Natural killer cell treated with Interleukin-12 subunit alpha and Interleukin-12 subunit beta and Interleukin-15 and Interleukin-18, amount 100 ng/mL, for 72 hours (primary cell): ENCODE measurements at regions not wholly inside any gene's neighbourhood (a gene's known extent, or its start where the extent isn't known, plus 50 kb on each side); places are given as distances from the start of the nearest gene placed in this dataset.

Experiments used
- ATAC-seq, 2 donors: fragments of 150-1000 bp; cut with Tn5 transposase in 1 of 2; sonication (Bioruptor Pico), chemical (Tn5 transposase) in 1 of 2; 2 replicates each; pipeline ENCODE4 v1.10.0; 2021
- DNase-seq: peaks from one replicate; pipeline ENCODE4 v3.0.0; 2022; ENCODE audit warnings: low spot score
- H3K27ac Mint-ChIP-seq, 2 donors: 1 replicate in 1 of 2; 2 replicates in 1 of 2; pipeline ENCODE4 v1.8.0; 2022; ENCODE audit warnings: mixed read lengths in 2 of 2, mild to moderate bottlenecking in 1 of 2, moderate library complexity in 1 of 2
- H3K27me3 Mint-ChIP-seq, 2 donors: 1 replicate in 1 of 2; 2 replicates in 1 of 2; pipeline ENCODE4 v1.8.0; 2022; ENCODE audit warnings: mixed read lengths in 2 of 2
- H3K36me3 Mint-ChIP-seq: one replicate; pipeline ENCODE4 v1.8.0; 2022; ENCODE audit warnings: mixed read lengths
- H3K4me1 Mint-ChIP-seq, 2 donors: 1 replicate in 1 of 2; 2 replicates in 1 of 2; pipeline ENCODE4 v1.8.0; 2022; ENCODE audit warnings: low read depth in 2 of 2, mixed read lengths in 2 of 2, mild to moderate bottlenecking in 1 of 2
- H3K4me3 Mint-ChIP-seq: one replicate; pipeline ENCODE4 v1.8.0; 2022; ENCODE audit warnings: mixed read lengths
- H3K9me3 Mint-ChIP-seq: 2 replicates; pipeline ENCODE4 v1.8.0; 2022; ENCODE audit warnings: mixed read lengths

DNA sequence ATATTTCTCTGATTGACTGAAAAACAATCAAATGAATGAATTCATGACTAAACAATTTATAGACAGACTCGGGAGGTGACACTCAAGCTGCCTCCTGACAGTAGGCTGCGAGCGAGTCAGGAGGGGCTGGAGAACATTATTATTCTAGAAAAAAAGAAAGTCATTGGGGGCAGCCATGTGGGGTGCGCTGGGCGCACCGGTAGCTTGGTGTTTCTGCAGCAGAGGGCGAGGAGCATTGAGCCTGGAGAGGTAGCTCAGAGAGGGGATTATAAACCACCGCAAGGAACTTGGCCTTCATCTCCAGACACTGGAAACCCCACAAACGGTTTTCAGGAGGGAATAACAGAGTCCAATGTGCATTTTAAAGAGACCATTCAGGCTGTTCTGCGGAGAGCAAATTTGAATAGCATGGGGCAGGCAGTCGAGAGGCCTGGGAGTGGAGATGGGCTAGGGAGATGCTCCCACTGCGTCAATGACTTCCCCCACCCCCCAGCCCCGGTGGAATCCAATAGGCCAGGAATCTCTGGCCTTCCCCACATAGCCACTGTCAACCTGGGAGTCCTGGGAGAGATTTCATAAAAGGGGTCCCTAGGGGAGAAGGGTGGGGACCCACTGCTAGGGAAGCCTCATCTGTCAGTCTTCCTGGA, 168.3 kb downstream of the BCOR start:
- ATAC-seq = no peak
- no peak for DNase-seq
- Mint-ChIP-seq H3K27ac (no peak overlapping the region), H3K9me3 (no peaks in the 10 kb centered on the region), H3K4me1 (no peaks in the 10 kb centered on the region), H3K27me3 (peaks cover 0 to 6% of the 10 kb centered on the region in 2 donors), H3K36me3 (no peaks in the 10 kb centered on the region), H3K4me3 (no peak overlapping the region)

DNA sequence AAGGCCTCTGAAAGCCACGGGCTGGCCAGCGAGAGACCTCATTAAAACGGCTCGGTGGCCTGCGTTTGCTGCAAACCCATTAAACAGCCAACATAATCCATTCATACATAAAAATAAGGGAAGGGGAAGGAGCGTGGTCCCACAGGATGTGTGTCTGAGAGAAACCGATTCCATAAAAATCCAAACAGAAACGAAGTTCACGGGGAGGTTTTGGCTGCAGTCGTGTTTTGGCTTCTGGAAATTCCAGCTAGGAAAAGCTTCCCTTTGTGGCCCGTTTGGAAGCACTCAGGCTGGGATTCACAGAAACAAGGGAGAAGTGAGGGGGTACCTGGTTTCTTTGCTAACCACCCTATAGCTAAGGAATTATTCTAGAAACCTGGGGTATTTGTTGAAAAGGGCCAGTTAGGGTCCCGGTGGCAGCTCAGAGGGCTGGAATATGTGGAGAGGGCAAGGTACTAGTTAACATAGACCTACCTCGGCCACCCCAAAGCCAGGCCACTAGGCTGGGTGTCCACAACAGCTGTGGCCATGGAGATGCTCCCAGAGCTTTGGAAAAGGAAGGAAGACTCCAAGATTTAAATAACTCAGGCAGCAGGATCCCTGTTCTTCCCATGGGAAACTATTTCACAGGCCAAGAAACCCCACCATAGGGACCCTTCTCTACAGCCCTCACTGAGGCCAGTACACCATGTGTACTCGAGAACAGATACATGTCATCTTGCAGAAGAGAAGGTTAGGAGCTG, 166.8 kb downstream of the BCOR start:
- Mint-ChIP-seq H3K27me3 (peaks cover 0 to 6% of the 10 kb centered on the region in 2 donors), H3K9me3 (no peaks in the 10 kb centered on the region), H3K4me3 (no peak overlapping the region), H3K4me1 (no peaks in the 10 kb centered on the region), H3K27ac (no peak overlapping the region), H3K36me3 (no peaks in the 10 kb centered on the region)
- DNase-seq (no peak), ATAC-seq (no peak)

GRCh38 chrX:39931529-39932282, 166.1 kb downstream of the BCOR start:
- no peak overlapping the region for H3K27ac Mint-ChIP-seq
- no peak overlapping the region for H3K4me3 Mint-ChIP-seq
- DNase-seq (no peak), ATAC-seq (no peak)
- H3K36me3 Mint-ChIP-seq = no peaks in the 10 kb centered on the region
- H3K4me1 Mint-ChIP-seq = no peaks in the 10 kb centered on the region
- H3K27me3 Mint-ChIP-seq = peaks cover 0 to 4% of the 10 kb centered on the region in 2 donors
- H3K9me3 Mint-ChIP-seq = no peaks in the 10 kb centered on the region

DNA sequence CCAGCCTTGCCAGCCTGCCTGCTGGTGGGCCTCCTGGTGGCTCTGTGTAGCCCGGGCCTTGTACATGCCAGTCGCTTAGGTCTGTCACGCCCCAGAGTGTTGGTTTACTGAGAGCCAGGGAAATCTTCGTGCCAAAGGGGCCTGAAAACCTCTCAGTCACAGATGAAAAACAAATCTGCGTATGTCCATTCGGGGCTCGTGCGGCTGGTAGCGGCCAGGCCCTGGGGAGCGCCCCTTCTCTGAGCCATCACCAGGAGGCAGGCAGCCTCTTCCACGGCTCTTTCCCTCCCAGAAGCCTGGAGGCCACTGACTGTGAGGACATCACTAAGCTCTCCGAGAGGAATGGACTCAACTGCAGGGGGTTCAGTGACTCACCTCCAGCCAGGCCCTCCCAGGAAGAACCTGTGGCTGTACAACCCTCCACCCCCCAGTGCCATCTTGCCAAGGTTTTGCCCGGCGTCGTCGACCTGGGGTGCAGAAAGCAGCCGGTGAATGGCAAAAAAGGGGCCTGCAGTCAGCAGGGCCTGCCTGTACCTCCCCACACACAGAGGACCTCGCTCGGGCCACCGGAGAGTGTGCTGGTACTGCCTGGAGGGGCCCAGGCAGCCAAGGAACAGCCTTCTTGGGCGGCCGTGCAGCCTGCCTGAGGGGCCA, 162.2 kb downstream of the BCOR start:
- DNase-seq (no peak), ATAC-seq (no peak)
- H3K4me3 Mint-ChIP-seq = no peak overlapping the region
- H3K27me3 Mint-ChIP-seq = peaks cover 0 to 4% of the 10 kb centered on the region in 2 donors
- no peaks in the 10 kb centered on the region for H3K9me3 Mint-ChIP-seq
- no peaks in the 10 kb centered on the region for H3K36me3 Mint-ChIP-seq
- no peak overlapping the region for H3K27ac Mint-ChIP-seq
- peaks cover 4 to 5% of the 10 kb centered on the region in 2 donors for H3K4me1 Mint-ChIP-seq

GRCh38 chrX:39936886-39937770, 160.6 kb downstream of the BCOR start:
- DNase-seq (no peak), ATAC-seq (peak; percentile 71 to 74)
- H3K4me3 Mint-ChIP-seq = peak overlapping the region; percentile 75
- peak overlapping the region; percentile 28 to 71 for H3K27ac Mint-ChIP-seq
- no peaks in the 10 kb centered on the region for H3K9me3 Mint-ChIP-seq
- no peaks in the 10 kb centered on the region for H3K27me3 Mint-ChIP-seq
- H3K4me1 Mint-ChIP-seq = peaks cover 4 to 5% of the 10 kb centered on the region in 2 donors
- no peaks in the 10 kb centered on the region for H3K36me3 Mint-ChIP-seq

GRCh38 chrX:39938466-39938865, 159.3 kb downstream of the BCOR start:
- Mint-ChIP-seq H3K9me3 (no peaks in the 10 kb centered on the region), H3K4me3 (no peak overlapping the region), H3K27ac (no peak overlapping the region), H3K4me1 (peaks cover 4 to 5% of the 10 kb centered on the region in 2 donors), H3K36me3 (no peaks in the 10 kb centered on the region), H3K27me3 (peaks cover 0 to 3% of the 10 kb centered on the region in 2 donors)
- DNase-seq (no peak), ATAC-seq (no peak)

GRCh38 chrX:39939678-39940077, 158.1 kb downstream of the BCOR start:
- Mint-ChIP-seq H3K4me1 (peaks cover 4 to 5% of the 10 kb centered on the region in 2 donors), H3K36me3 (no peaks in the 10 kb centered on the region), H3K27ac (no peak overlapping the region), H3K9me3 (no peaks in the 10 kb centered on the region), H3K27me3 (peaks cover 0 to 3% of the 10 kb centered on the region in 2 donors), H3K4me3 (no peak overlapping the region)
- DNase-seq = no peak
- no peak for ATAC-seq

DNA sequence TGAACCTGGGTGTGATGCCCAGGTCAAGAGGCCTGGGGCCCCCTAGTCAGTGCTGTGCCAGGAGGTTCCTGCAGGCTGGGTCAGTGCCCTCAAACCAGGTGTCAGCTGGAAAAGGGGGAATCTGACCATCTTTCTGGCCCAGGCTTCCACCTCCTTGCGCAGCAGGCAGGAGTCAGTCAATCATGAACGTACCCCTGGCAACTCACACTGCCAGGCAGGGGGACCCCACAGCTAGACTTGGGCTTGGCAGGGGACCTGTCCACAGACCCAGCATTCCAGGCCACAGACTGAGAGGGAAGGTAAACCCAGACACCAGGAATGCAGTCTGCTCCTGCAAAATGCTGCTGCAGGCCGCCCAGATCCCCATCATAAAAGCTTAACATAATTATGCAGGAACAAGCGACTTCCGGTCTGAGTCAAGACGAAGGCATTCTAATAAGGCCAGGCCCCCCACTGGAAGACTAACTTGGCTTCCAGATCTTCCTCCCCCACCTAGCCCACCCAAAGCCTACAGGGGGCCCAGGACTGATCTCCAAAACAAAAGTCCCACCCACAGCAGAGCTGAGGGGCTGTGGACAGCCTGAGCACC, 156.3 kb downstream of the BCOR start:
- peaks cover 0 to 3% of the 10 kb centered on the region in 2 donors for H3K27me3 Mint-ChIP-seq
- DNase-seq = no peak
- H3K4me3 Mint-ChIP-seq = no peak overlapping the region
- H3K36me3 Mint-ChIP-seq = no peaks in the 10 kb centered on the region
- no peak overlapping the region for H3K27ac Mint-ChIP-seq
- ATAC-seq = no peak
- H3K9me3 Mint-ChIP-seq = no peaks in the 10 kb centered on the region
- peaks cover 4 to 5% of the 10 kb centered on the region in 2 donors for H3K4me1 Mint-ChIP-seq

- H3K9me3 Mint-ChIP-seq = no peaks in the 10 kb centered on the region
- no peak for DNase-seq
- no peak overlapping the region for H3K4me3 Mint-ChIP-seq
- no peaks in the 10 kb centered on the region for H3K36me3 Mint-ChIP-seq
- H3K4me1 Mint-ChIP-seq = no peaks in the 10 kb centered on the region
- H3K27me3 Mint-ChIP-seq = peaks cover 0 to 7% of the 10 kb centered on the region in 2 donors
- H3K27ac Mint-ChIP-seq = peak overlapping the region in 1 of 2 donors; percentile 42
- ATAC-seq = no peak
Observed at GRCh38 chrX:39944416-39944815, 153.3 kb downstream of the BCOR start.

GRCh38 chrX:39945709-39946108, 152.0 kb downstream of the BCOR start:
- peaks cover 0 to 7% of the 10 kb centered on the region in 2 donors for H3K27me3 Mint-ChIP-seq
- DNase-seq (no peak), ATAC-seq (no peak)
- H3K4me3 Mint-ChIP-seq = no peak overlapping the region
- H3K27ac Mint-ChIP-seq = no peak overlapping the region
- no peaks in the 10 kb centered on the region for H3K4me1 Mint-ChIP-seq
- H3K36me3 Mint-ChIP-seq = no peaks in the 10 kb centered on the region
- no peaks in the 10 kb centered on the region for H3K9me3 Mint-ChIP-seq

GRCh38 chrX:39946822-39947221, 150.9 kb downstream of the BCOR start:
- Mint-ChIP-seq H3K4me3 (no peak overlapping the region), H3K9me3 (no peaks in the 10 kb centered on the region), H3K27me3 (peaks cover 0 to 7% of the 10 kb centered on the region in 2 donors), H3K4me1 (no peaks in the 10 kb centered on the region), H3K27ac (no peak overlapping the region), H3K36me3 (no peaks in the 10 kb centered on the region)
- ATAC-seq (no peak), DNase-seq (no peak)

- Mint-ChIP-seq H3K27me3 (peaks cover 0 to 4% of the 10 kb centered on the region in 2 donors), H3K9me3 (no peaks in the 10 kb centered on the region), H3K27ac (no peak overlapping the region), H3K4me1 (no peaks in the 10 kb centered on the region), H3K36me3 (no peaks in the 10 kb centered on the region), H3K4me3 (no peak overlapping the region)
- DNase-seq (no peak), ATAC-seq (no peak)
Observed at GRCh38 chrX:39948582-39948981, 149.2 kb downstream of the BCOR start.
